Prostate gland (tissue), 2 donors: ENCODE measurements at regions not wholly inside any gene's neighbourhood (a gene's known extent, or its start where the extent isn't known, plus 50 kb on each side); places are given as distances from the start of the nearest gene placed in this dataset.

Experiments
- DNase-seq: peaks from one replicate; pipeline ENCODE4 v3.0.0-alpha.2; 2019; ENCODE audit warnings: low spot score
- H3K27ac ChIP-seq, 2 donors: fragments of 200-600 bp; sonication (generic); 2 replicates each; pipeline ENCODE4 v1.5.1; 2017 to 2019
- H3K27me3 ChIP-seq: fragments of 200-600 bp; sonication (generic); replicated peaks from 2 replicates; pipeline ENCODE4 v1.5.1; 2019; ENCODE audit not compliant: insufficient read depth
- H3K36me3 ChIP-seq, 2 donors: fragments of 200-600 bp; sonication (generic); 1 replicate in 1 of 2; 2 replicates in 1 of 2; pipeline versions ENCODE4 v1.5.1 to v1.8.1; 2017 to 2019
- H3K4me1 ChIP-seq: fragments of 200-600 bp; sonication (generic); replicated peaks from 2 replicates; pipeline ENCODE4 v1.5.1; 2019
- H3K4me3 ChIP-seq, 2 donors: fragments of 200-600 bp; sonication (generic); 2 replicates each; pipeline ENCODE4 v1.5.1; 2017 to 2019
- H3K9me3 ChIP-seq: fragments of 200-600 bp; sonication (generic); 2 replicates; pipeline ENCODE4 v1.5.1; 2017
- POLR2A ChIP-seq: fragments of 450-650 bp; IDR thresholded peaks from one replicate; pipeline ENCODE4 v1.6.1; 2016; ENCODE audit warnings: antibody characterized with exemption, mild to moderate bottlenecking
- POLR2AphosphoS5 ChIP-seq: sonication (generic); formaldehyde crosslinking; IDR thresholded peaks from one replicate; pipeline ENCODE4 v1.6.1; 2017; ENCODE audit warnings: antibody characterized with exemption
- WGBS: methylation state at CpG from one replicate; pipeline ENCODE4 v1.1.5; 2018; 5-methylcytosine and 5-hydroxymethylcytosine counted together
- intact Hi-C: fragments of 100-400 bp; cut with DNase I; formaldehyde crosslinking; loops from one replicate; pipeline ENCODE4 v1.14.2; 2022
- TF ChIP-seq, protein P1 (sequence below), 4 experiments: fragments of 200-600 bp in 2 of 4; fragments of 450-650 bp in 2 of 4; sonication (generic) in 2 of 4; IDR thresholded peaks; 1 replicate in 3 of 4; 2 replicates in 1 of 4; pipeline ENCODE4 v1.5.1; 2016 to 2019; ENCODE audit warnings: antibody characterized with exemption in 4 of 4, mild to moderate bottlenecking in 2 of 4, moderate library complexity in 2 of 4

DNA sequence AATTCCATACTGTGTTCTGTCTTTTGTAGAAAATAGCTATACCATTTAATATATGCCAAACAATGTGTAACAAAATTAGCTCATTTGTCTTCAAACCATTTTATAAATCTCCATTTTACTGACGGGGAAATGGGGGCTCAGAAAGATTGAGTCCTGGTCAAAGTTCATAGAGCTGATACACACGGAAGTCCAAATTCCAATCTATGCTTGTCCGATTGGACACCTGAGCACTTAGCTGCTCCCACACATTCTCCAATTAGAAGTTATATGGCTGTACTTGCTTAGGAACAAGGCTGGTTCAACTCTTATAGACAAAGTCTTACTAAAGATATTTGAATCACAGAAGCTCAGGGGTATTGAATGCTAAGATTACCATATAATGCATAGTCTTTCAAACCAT is 185.2 kb downstream of the ANKRD50 start:
- H3K36me3 ChIP-seq = no peaks in the 10 kb centered on the region
- H3K9me3 ChIP-seq = no peaks in the 10 kb centered on the region
- no peaks in the 10 kb centered on the region for H3K4me1 ChIP-seq
- no peak overlapping the region for H3K27ac ChIP-seq
- no peak overlapping the region for H3K4me3 ChIP-seq
- DNase-seq = no peak
- H3K27me3 ChIP-seq = no peaks in the 10 kb centered on the region
- intact Hi-C loops = no loop called here
- WGBS = 97% methylated on average over 3 of the region's 3 CpGs
- TF ChIP-seq, protein P1, sequence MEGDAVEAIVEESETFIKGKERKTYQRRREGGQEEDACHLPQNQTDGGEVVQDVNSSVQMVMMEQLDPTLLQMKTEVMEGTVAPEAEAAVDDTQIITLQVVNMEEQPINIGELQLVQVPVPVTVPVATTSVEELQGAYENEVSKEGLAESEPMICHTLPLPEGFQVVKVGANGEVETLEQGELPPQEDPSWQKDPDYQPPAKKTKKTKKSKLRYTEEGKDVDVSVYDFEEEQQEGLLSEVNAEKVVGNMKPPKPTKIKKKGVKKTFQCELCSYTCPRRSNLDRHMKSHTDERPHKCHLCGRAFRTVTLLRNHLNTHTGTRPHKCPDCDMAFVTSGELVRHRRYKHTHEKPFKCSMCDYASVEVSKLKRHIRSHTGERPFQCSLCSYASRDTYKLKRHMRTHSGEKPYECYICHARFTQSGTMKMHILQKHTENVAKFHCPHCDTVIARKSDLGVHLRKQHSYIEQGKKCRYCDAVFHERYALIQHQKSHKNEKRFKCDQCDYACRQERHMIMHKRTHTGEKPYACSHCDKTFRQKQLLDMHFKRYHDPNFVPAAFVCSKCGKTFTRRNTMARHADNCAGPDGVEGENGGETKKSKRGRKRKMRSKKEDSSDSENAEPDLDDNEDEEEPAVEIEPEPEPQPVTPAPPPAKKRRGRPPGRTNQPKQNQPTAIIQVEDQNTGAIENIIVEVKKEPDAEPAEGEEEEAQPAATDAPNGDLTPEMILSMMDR (IDR thresholded peaks at IDR 0.05) = no peak
- no peak for TF ChIP-seq POLR2A
- no peak for TF ChIP-seq POLR2AphosphoS5

DNA sequence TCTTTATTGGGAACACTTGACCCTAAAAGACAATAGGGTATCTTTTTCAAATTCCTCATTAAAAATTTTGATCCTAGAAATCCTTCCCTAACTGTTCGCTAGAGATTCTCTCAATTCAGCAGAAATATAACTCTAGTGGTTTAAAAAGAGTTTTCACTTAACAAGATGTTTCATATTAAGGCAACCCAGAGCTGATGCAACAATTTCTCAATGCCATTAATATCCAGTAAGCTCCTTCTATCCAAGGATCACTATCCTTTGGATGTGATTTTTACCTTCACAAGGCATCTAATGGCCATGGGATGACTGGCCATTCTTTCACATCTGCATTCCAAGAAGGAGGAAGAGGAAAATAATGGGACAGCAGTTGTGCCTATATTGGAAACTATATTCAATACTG is 183.4 kb downstream of the ANKRD50 start:
- no peaks in the 10 kb centered on the region for H3K27me3 ChIP-seq
- H3K4me3 ChIP-seq = no peak overlapping the region
- H3K4me1 ChIP-seq = no peaks in the 10 kb centered on the region
- no peaks in the 10 kb centered on the region for H3K9me3 ChIP-seq
- WGBS = 98% methylated on average over 1 of the region's 1 CpG
- DNase-seq = no peak
- TF ChIP-seq POLR2AphosphoS5 (no peak), POLR2A (no peak)
- TF ChIP-seq, protein P1 (IDR thresholded peaks at IDR 0.05) = no peak
- H3K27ac ChIP-seq = no peak overlapping the region
- intact Hi-C loops = no loop called here
- H3K36me3 ChIP-seq = no peaks in the 10 kb centered on the region

DNA sequence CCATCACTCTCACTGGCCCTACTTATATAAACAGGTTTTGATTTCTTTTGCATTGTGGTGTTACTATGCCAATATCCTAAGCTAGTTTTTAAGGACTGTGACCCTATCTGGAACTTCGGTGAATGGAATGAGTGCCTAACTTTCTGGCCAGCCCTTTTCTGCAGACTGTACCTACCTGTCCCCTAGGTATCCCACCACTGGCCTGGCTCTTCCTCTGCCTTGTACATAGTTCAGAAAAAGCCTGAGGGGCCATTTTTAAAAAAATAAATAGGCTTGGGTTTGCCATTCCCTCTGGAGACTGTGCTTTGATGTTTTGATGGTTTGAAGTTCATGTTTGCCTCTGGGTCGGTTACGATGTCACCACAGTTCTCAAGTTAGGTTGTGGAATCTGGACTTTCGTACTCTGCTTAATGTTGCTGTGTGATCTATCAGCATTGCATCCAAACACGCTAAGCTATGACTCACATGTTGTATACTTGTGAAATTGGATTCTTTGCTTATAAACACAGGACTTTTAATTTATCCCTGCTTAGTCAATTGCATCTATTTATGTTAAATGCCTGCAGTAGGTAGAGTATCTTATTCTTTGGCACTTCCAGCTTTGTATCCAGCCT is 182.0 kb downstream of the ANKRD50 start:
- H3K36me3 ChIP-seq = no peaks in the 10 kb centered on the region
- no peaks in the 10 kb centered on the region for H3K27me3 ChIP-seq
- no peaks in the 10 kb centered on the region for H3K4me1 ChIP-seq
- H3K4me3 ChIP-seq = no peak overlapping the region
- DNase-seq = no peak
- TF ChIP-seq POLR2AphosphoS5 = no peak
- TF ChIP-seq POLR2A = no peak
- H3K27ac ChIP-seq = no peak overlapping the region
- intact Hi-C loops = no loop called here
- no peaks in the 10 kb centered on the region for H3K9me3 ChIP-seq
- WGBS = 80% methylated on average over 5 of the region's 5 CpGs

DNA sequence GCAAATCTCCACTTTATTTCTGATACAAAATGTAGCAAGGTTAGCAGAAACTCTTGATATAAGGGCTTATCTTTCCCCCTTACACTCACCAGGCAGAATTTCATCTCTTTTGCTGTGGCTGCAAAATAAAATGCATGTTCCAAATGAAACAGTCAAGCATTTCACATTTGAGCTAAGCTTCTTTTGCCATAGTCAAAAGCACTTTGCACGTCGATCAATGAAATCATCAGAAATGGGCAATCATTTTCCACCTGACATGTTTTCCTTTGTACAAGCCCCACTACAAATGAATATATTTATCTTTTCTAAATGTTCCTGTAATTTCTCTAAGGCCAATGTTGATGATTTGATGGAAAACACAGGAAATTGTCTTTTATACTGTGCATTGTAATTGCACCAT is 178.4 kb downstream of the ANKRD50 start:
- Histone ChIP-seq H3K36me3 (no peaks in the 10 kb centered on the region), H3K27me3 (no peaks in the 10 kb centered on the region), H3K27ac (no peak overlapping the region), H3K4me1 (no peaks in the 10 kb centered on the region), H3K9me3 (no peaks in the 10 kb centered on the region), H3K4me3 (no peak overlapping the region)
- 91% methylated on average over 2 of the region's 2 CpGs for WGBS
- TF ChIP-seq, protein P1 (IDR thresholded peaks at IDR 0.05) = no peak
- TF ChIP-seq POLR2A (no peak), POLR2AphosphoS5 (no peak)
- DNase-seq = no peak
- intact Hi-C loops = no loop called here

DNA sequence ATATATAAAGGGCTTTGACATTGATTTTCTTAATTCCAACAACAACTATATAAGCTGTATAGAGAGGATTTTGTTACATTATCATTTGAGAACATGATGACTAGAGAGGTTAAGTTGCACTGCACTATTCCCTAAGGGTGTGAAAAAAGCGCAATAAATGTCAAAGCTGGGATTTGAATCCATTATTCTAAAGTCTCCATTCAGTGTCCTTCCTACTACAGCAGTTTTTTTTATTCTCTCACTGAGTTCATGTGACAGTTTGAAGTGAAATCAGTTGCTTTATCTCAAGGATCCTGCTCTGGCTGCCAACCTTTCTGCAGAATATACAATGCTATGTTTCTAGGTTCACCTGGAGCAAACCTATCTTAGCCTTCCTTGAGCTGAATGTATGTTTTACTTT is 177.5 kb downstream of the ANKRD50 start:
- TF ChIP-seq POLR2A (no peak), POLR2AphosphoS5 (no peak)
- TF ChIP-seq, protein P1 (IDR thresholded peaks at IDR 0.05) = no peak
- Histone ChIP-seq H3K36me3 (no peaks in the 10 kb centered on the region), H3K27me3 (no peaks in the 10 kb centered on the region), H3K27ac (no peak overlapping the region), H3K4me3 (no peak overlapping the region), H3K4me1 (no peaks in the 10 kb centered on the region), H3K9me3 (no peaks in the 10 kb centered on the region)
- WGBS = 93% methylated on average over 1 of the region's 1 CpG
- intact Hi-C loops = no loop called here
- no peak for DNase-seq
